ENCODE measurements at regions not wholly inside any gene's neighbourhood (a gene's known extent, or its start where the extent isn't known, plus 50 kb on each side); places are given as distances from the start of the nearest gene placed in this dataset.

DNA sequence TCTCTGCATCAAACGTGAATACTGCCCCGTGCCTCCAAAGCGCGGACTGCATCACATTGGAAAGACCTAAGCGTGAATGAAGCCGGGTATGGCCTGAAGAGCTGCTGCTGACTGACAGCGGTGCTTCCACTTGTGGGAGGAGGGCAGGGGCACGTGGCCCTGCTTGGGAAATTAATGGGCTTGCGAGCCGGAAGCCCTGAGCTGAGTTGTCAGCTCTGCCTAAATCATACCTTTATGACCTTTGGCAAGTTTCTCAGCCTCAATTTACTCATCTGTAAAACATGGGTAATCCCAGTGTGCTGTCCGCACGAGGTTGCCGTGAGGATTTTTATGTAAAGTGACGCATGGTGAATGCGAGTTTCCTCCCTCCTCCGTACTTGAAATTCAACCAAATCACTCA lies 67.0 kb upstream of the FOXQ1 start:
- Histone ChIP-seq H3K4me1 (ENCODE audit: control insufficient read depth, extremely low read depth, insufficient read depth, low read length) (peaks cover 9% of the 10 kb centered on the region), H4K20me1 (ENCODE audit: control insufficient read depth, extremely low read depth, insufficient read depth, low read length) (no peaks in the 10 kb centered on the region), H3K79me2 (ENCODE audit: control insufficient read depth, insufficient read depth, low read length) (no peaks in the 10 kb centered on the region), H3K4me3 (replicated peaks in 1 of 4; ENCODE audit: control extremely low read depth in 1 of 4, insufficient read depth in 1 of 4, low read depth in 3 of 4, low read length in 4 of 4) (no peak overlapping the region), H3K9ac (ENCODE audit: insufficient read depth, low read length) (no peak overlapping the region), H3K36me3 (ENCODE audit: control insufficient read depth, insufficient read depth, low read length) (no peaks in the 10 kb centered on the region), H3K27me3 (ENCODE audit: control insufficient read depth, insufficient read depth, low read length) (no peaks in the 10 kb centered on the region), H3K4me2 (ENCODE audit: extremely low read depth, insufficient read depth, low read length) (no peak overlapping the region), H3K27ac (ENCODE audit: insufficient read depth, low read length) (no peak overlapping the region), H2AFZ (ENCODE audit: low read length) (no peak overlapping the region), H3K9me3 (ENCODE audit: control insufficient read depth, insufficient read depth, low read depth, low read length) (no peaks in the 10 kb centered on the region)
- DNase-seq (ENCODE audit: low read depth in 2 of 2) = no peak
- TF ChIP-seq, protein P1, sequence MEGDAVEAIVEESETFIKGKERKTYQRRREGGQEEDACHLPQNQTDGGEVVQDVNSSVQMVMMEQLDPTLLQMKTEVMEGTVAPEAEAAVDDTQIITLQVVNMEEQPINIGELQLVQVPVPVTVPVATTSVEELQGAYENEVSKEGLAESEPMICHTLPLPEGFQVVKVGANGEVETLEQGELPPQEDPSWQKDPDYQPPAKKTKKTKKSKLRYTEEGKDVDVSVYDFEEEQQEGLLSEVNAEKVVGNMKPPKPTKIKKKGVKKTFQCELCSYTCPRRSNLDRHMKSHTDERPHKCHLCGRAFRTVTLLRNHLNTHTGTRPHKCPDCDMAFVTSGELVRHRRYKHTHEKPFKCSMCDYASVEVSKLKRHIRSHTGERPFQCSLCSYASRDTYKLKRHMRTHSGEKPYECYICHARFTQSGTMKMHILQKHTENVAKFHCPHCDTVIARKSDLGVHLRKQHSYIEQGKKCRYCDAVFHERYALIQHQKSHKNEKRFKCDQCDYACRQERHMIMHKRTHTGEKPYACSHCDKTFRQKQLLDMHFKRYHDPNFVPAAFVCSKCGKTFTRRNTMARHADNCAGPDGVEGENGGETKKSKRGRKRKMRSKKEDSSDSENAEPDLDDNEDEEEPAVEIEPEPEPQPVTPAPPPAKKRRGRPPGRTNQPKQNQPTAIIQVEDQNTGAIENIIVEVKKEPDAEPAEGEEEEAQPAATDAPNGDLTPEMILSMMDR (conservative IDR thresholded peaks at IDR 0.05 in 1 of 2, IDR thresholded peaks at IDR 0.05 in 1 of 2; ENCODE audit: low read depth in 1 of 2, low read length in 2 of 2) = no peak
- TF ChIP-seq EZH2 (IDR thresholded peaks at IDR 0.05; ENCODE audit: low read length, missing control alignments) = no peak

DNA sequence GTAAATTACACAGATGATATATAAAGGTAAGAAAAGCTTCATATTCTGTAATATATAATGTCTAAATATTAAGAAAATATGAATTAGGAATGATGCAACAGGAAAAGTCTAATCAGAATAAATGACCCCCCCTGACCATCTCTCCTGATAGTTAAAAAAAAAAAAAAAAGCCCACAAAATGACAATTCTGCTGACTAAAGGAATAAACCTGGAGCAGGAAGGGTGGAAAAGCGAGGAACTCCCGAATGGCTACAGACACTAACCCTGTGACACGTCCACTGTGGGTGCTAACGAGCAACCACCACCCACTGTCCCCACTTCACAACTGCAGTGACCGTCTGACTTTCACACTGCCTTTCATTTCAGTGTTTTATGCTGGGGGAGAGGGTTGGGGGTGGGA lies 67.6 kb upstream of the FOXQ1 start:
- H4K20me1 ChIP-seq (ENCODE audit: control insufficient read depth, extremely low read depth, insufficient read depth, low read length) = no peaks in the 10 kb centered on the region
- H3K9me3 ChIP-seq (ENCODE audit: control insufficient read depth, insufficient read depth, low read depth, low read length) = no peaks in the 10 kb centered on the region
- no peaks in the 10 kb centered on the region for H3K27me3 ChIP-seq (ENCODE audit: control insufficient read depth, insufficient read depth, low read length)
- H3K4me2 ChIP-seq (ENCODE audit: extremely low read depth, insufficient read depth, low read length) = no peak overlapping the region
- no peak overlapping the region for H3K27ac ChIP-seq (ENCODE audit: insufficient read depth, low read length)
- no peak for DNase-seq (ENCODE audit: low read depth in 2 of 2)
- H3K36me3 ChIP-seq (ENCODE audit: control insufficient read depth, insufficient read depth, low read length) = no peaks in the 10 kb centered on the region
- no peak overlapping the region for H3K9ac ChIP-seq (ENCODE audit: insufficient read depth, low read length)
- H2AFZ ChIP-seq (ENCODE audit: low read length) = no peak overlapping the region
- peaks cover 9% of the 10 kb centered on the region for H3K4me1 ChIP-seq (ENCODE audit: control insufficient read depth, extremely low read depth, insufficient read depth, low read length)
- H3K4me3 ChIP-seq (replicated peaks in 1 of 4; ENCODE audit: control extremely low read depth in 1 of 4, insufficient read depth in 1 of 4, low read depth in 3 of 4, low read length in 4 of 4) = no peak overlapping the region
- no peaks in the 10 kb centered on the region for H3K79me2 ChIP-seq (ENCODE audit: control insufficient read depth, insufficient read depth, low read length)
- TF ChIP-seq EZH2 (IDR thresholded peaks at IDR 0.05; ENCODE audit: low read length, missing control alignments) = no peak
- TF ChIP-seq, protein P1 (conservative IDR thresholded peaks at IDR 0.05 in 1 of 2, IDR thresholded peaks at IDR 0.05 in 1 of 2; ENCODE audit: low read depth in 1 of 2, low read length in 2 of 2) = no peak

- H3K27ac ChIP-seq (ENCODE audit: insufficient read depth, low read length) = no peak overlapping the region
Observed at GRCh38 chr6:1242446-1242845, 69.5 kb upstream of the FOXQ1 start.

More at GRCh38 chr6:1242446-1242845, 69.5 kb upstream of the FOXQ1 start:
- Histone ChIP-seq H3K4me2 (ENCODE audit: extremely low read depth, insufficient read depth, low read length) (no peak overlapping the region), H3K4me1 (ENCODE audit: control insufficient read depth, extremely low read depth, insufficient read depth, low read length) (peaks cover 9% of the 10 kb centered on the region), H3K9ac (ENCODE audit: insufficient read depth, low read length) (no peak overlapping the region), H3K4me3 (replicated peaks in 1 of 4; ENCODE audit: control extremely low read depth in 1 of 4, insufficient read depth in 1 of 4, low read depth in 3 of 4, low read length in 4 of 4) (no peak overlapping the region), H2AFZ (ENCODE audit: low read length) (peak overlapping the region; percentile 27), H3K27me3 (ENCODE audit: control insufficient read depth, insufficient read depth, low read length) (no peaks in the 10 kb centered on the region), H4K20me1 (ENCODE audit: control insufficient read depth, extremely low read depth, insufficient read depth, low read length) (no peaks in the 10 kb centered on the region), H3K9me3 (ENCODE audit: control insufficient read depth, insufficient read depth, low read depth, low read length) (no peaks in the 10 kb centered on the region), H3K79me2 (ENCODE audit: control insufficient read depth, insufficient read depth, low read length) (no peaks in the 10 kb centered on the region), H3K36me3 (ENCODE audit: control insufficient read depth, insufficient read depth, low read length) (no peaks in the 10 kb centered on the region)
- TF ChIP-seq, protein P1 (conservative IDR thresholded peaks at IDR 0.05 in 1 of 2, IDR thresholded peaks at IDR 0.05 in 1 of 2; ENCODE audit: low read depth in 1 of 2, low read length in 2 of 2) = no peak
- DNase-seq (ENCODE audit: low read depth in 2 of 2) = peak in 1 of 2 donors; percentile 41
